HG03108 (cell line): ENCODE measurements at regions not wholly inside any gene's neighbourhood (a gene's known extent, or its start where the extent isn't known, plus 50 kb on each side); places are given as distances from the start of the nearest gene placed in this dataset.

Source experiments
- ATAC-seq: cut with Tn5 transposase; IDR thresholded peaks from one replicate; pipeline ENCODE4 v1.9.1; 2021; ENCODE audit warnings: moderate library complexity; ENCODE audit not compliant: unreplicated experiment

DNA sequence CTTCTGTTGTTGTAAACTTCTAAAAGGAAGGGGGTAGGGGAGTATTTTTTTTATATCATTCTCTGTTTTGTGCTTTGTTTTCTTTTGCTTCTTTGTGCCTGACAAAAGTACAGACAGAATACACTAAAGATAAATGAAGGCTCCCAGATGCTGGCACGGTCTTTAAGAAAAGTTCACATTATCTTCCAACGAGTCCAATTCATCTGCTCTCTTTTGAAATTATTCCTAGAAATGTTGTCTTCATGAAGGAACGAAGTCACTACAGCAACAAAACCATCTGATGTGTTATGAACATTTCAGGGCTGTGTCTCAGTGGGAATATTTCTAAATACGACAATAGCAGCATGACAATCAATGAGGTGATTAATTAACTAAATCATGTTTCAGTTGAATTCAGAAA is 813.8 kb upstream of the HTR2C start:
- no peak for ATAC-seq

GRCh38 chrX:113759422-113759821 is 824.5 kb upstream of the HTR2C start:
- ATAC-seq: no peak

- ATAC-seq: peak; percentile 61
Measured at GRCh38 chrX:113747274-113747973, 836.5 kb upstream of the HTR2C start.

GRCh38 chrX:113743069-113743468 is 840.8 kb upstream of the HTR2C start:
- no peak for ATAC-seq

- ATAC-seq: no peak
Measured at GRCh38 chrX:113741744-113742143, 842.1 kb upstream of the HTR2C start.

GRCh38 chrX:113728937-113729336 is 854.9 kb upstream of the HTR2C start:
- ATAC-seq: no peak

DNA sequence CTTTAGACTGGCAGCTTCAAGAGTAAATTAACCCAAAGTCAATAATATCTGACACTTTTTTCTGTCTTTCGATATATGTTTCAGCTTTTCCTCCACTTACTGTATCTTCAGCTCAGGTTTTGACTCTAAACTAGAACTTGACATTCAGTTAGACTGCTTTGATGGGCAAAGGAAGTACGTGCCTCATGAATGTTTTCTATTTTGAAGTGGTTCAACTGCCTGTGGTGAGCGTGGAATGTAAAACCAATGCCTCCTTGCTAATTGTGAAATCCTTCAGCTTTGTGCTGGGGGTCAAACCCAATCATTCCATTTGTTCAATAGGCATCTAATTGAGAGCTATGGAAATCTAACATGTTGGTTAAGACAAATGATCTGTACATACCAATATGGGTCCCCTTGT is 857.0 kb upstream of the HTR2C start:
- peak; percentile 21 for ATAC-seq

GRCh38 chrX:113726466-113726865 is 857.4 kb upstream of the HTR2C start:
- peak; percentile 65 for ATAC-seq

GRCh38 chrX:113726009-113726408 is 857.9 kb upstream of the HTR2C start:
- ATAC-seq: no peak

- no peak for ATAC-seq
Measured at GRCh38 chrX:113699939-113700338, 859.3 kb upstream of the AMOT start.

- no peak for ATAC-seq
Measured at GRCh38 chrX:113675278-113675677, 834.6 kb upstream of the AMOT start.

GRCh38 chrX:113651306-113651705 is 810.7 kb upstream of the AMOT start:
- no peak for ATAC-seq

DNA sequence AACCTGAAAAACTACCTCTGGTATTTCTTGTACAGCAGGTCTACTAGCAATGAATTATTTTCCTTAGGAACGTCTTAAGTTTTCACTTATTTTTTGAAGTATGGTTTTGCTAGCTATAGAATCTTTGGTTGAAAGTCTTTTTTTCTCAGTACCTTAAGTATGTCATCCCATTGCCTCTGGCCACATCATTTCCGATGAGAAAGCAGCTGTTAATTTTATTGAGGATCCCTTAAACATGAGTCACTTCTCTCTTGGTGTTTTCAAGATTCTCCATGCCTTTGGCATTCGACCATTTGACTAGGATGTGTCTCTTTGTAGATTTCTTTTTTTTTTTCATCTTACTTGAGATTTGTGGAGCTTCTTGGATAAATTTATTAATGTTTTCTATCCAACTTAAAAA is 803.8 kb upstream of the AMOT start:
- ATAC-seq: no peak

- ATAC-seq: no peak
Measured at GRCh38 chrX:113634565-113634964, 793.9 kb upstream of the AMOT start.

DNA sequence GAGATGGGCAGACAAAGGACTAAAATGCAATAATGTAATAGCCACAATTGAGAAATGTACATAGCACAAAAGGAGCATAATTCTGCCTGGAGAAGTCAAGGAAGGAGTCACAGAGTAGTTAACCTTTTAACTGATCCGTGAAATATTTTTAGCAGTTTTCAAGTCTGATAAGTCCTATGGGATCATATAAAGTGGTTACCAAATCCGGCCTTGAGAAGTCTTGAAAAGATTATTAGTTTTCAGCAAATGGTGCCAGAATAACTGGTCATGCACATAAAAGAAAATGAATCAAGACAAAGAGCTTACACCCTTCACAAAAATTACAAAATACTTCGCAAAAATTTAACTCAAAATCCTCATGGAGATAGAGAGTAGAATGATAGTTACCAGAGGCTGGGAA is 788.7 kb upstream of the AMOT start:
- no peak for ATAC-seq

DNA sequence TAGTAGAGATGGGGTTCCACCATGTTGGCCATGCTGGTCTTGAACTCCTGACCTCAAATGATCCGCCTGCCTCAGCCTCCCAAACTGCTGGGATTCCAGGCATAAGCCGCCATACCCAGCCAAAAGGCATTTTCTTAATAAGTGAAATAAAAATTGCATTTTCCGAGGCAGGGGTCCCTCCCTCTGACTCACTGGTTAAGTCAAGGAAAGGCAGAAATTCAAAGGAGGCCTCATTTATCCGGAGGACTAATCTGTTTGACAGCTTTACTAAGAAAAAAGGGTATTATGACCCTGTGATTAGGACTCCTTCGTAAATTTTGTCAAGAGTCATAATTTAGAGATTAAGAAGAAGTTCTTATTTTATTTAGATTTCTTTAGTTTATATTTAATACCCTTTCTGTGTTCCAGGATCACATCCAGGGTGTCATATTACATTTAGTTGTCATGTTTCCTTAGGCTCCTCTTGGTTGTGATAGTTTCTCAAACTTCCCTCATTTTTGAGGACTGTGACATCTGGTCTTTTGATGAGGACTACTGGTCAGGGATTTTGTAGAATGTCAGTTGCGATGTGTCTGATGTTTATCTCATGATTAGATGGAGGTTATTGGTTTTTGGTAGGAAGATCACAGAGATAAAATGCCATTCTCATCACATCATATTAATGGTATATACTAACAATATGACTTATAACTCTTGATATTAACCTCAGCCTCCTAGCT is 753.7 kb upstream of the AMOT start:
- no peak for ATAC-seq

GRCh38 chrX:113586281-113586898 is 745.8 kb upstream of the AMOT start:
- ATAC-seq: no peak

- ATAC-seq: no peak
Measured at GRCh38 chrX:113580486-113580885, 739.9 kb upstream of the AMOT start.

DNA sequence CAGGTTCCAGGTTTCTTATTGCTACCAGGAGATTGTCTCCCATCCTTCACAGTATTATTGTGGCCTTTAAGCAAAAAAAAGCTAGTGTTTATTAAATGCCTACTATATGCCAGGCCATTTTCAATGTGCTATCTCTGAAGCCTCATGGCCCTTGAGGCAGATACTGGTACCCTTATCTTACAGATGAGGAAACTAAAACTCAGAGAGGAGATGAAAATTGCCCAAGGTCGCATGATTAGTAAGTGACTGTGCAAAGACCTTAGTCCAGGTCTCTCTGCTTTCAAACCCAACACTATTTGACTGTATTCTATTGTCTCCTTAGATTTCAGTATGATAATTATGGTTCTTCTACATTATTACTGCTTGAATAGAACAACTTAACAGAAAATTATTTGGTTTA is 717.9 kb upstream of the AMOT start:
- ATAC-seq: no peak

DNA sequence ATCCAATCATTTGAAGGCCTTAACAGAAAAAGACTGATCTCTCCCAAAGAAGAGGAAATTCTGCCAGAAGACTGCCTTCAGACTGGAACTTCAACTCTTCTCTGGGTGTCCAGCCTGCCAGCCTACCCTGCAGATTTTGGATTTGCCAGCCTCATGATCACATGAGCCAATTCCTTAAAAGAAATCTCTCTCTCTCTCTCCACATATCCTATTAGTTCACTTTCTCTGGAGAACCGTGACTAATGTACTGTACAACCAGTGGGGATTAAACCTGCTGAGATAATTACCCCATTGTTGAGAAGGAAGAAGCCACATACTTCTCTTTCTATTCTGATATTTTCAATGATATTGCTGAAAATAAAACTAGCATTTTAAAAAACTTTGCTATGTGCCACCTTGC is 711.3 kb upstream of the AMOT start:
- no peak for ATAC-seq

DNA sequence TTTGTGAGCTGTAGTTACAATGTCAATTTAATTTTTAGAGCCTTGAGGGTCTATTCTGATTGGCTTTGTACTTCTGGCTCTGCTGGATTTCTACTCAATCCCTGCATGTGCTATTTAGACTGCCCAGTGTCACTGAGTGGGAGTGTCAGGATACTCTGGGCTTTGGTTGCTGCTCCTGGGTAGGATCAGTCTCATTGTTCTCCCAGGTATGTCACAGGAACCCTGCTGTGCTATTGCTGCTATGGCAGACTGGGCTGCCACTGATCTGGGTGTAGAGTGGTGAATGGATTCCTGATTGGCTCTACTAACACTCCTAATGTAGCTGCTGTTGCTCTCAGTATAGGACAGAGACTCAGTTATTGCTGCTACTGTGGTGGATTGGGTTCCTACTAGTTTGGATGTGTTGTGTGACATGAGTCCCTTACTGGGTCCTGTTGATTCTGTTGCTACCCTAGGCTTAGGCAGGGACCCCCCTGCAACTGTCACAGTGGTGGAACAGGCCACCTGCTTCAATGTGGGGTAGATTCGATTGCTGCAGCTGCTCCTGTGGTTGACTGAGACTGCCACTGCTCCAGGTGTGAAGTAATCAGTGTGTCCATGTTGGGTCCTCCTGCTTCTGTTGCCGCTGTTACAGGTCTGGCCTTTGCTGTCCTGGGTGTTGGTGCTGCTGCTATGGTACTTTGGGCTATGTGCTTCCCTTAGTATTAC is 707.8 kb upstream of the AMOT start:
- no peak for ATAC-seq

DNA sequence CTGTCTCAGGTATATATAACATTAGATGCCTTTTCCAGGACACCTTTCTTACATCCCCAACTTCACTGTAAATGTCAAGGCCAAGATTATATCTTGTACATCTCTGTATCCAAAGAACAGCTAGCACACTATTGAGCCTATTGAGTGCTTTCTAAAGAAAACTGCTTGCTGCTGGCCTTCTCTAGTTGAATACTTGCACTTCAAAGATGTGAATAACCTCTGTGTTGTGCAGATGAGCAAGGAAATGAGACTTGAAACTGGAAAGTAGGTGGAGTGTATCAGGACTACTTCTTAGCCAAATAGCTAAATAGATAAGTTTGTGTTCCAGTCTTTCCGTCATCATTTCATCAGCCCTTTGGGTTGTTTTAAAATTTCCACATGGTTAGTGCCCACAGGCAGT is 704.4 kb upstream of the AMOT start:
- no peak for ATAC-seq
